Gastrocnemius medialis (tissue), 4 donors: ENCODE measurements at regions not wholly inside any gene's neighbourhood (a gene's known extent, or its start where the extent isn't known, plus 50 kb on each side); places are given as distances from the start of the nearest gene placed in this dataset.
A peak's percentile ranks its signal among the peaks of the same experiment; 100 is the strongest.

Source experiments
- ATAC-seq, 2 donors: fragments of 150-250 bp; one replicate each; pipeline ENCODE4 v1.9.1; 2016
- DNase-seq, 2 donors: peaks; one replicate each; pipeline ENCODE4 v3.0.0-alpha.2; 2019
- H3K27ac ChIP-seq, 4 donors: fragments of 200-600 bp; sonication (generic); 1 replicate in 1 of 4; 2 replicates in 3 of 4; pipeline ENCODE4 v1.5.1; 2016 to 2018; ENCODE audit warnings: mild to moderate bottlenecking in 2 of 4, moderate library complexity in 1 of 4
- H3K27me3 ChIP-seq, 3 donors: fragments of 200-600 bp; sonication (generic) in 2 of 3; 1 replicate in 1 of 3; 2 replicates in 2 of 3; pipeline versions ENCODE4 v1.5.1 to v1.6.0; 2016 to 2019; ENCODE audit warnings: mild to moderate bottlenecking in 1 of 3, moderate library complexity in 1 of 3
- H3K36me3 ChIP-seq, 2 donors: fragments of 200-600 bp; sonication (generic) in 1 of 2; one replicate each; pipeline ENCODE4 v1.5.1; 2017 to 2018
- H3K4me1 ChIP-seq, 2 donors: fragments of 200-600 bp; sonication (generic) in 1 of 2; one replicate each; pipeline ENCODE4 v1.5.1; 2016 to 2017; ENCODE audit warnings: mild to moderate bottlenecking in 2 of 2
- H3K4me3 ChIP-seq, 4 donors: fragments of 200-600 bp; sonication (generic) in 3 of 4; 1 replicate in 1 of 4; 2 replicates in 3 of 4; pipeline ENCODE4 v1.5.1; 2016 to 2019; ENCODE audit warnings: mild to moderate bottlenecking in 2 of 4
- H3K9me3 ChIP-seq, 3 donors: fragments of 200-600 bp; sonication (generic) in 2 of 3; 1 replicate in 1 of 3; 2 replicates in 2 of 3; pipeline ENCODE4 v1.5.1; 2016 to 2019
- POLR2A ChIP-seq, 2 donors: fragments of 450-650 bp; IDR thresholded peaks; one replicate each; pipeline ENCODE4 v1.6.1; 2017; ENCODE audit warnings: antibody characterized with exemption in 2 of 2, mild to moderate bottlenecking in 2 of 2, moderate library complexity in 2 of 2
- in situ Hi-C, 4 donors: fragments of 200-750 bp; cut with MboI; loops; one replicate each; pipeline versions ENCODE4 v1.15.0 to v1.8.0; 2017; ENCODE audit warnings: low sequenced_read_pairs in 4 of 4
- intact Hi-C: fragments of 100-400 bp; cut with DNase I; formaldehyde crosslinking; loops from one replicate; pipeline ENCODE4 v1.15.1; 2023; ENCODE audit warnings: low total_unique reads
- TF ChIP-seq, protein P1 (sequence below), 5 experiments: fragments of 450-650 bp in 3 of 5; fragments of 200-600 bp in 2 of 5; sonication (generic) in 2 of 5; IDR thresholded peaks in 4 of 5; conservative IDR thresholded peaks in 1 of 5; 1 replicate in 4 of 5; 2 replicates in 1 of 5; pipeline ENCODE4 v1.5.1; 2016 to 2019; ENCODE audit warnings: antibody characterized with exemption in 5 of 5, mild to moderate bottlenecking in 3 of 5, moderate library complexity in 3 of 5

DNA sequence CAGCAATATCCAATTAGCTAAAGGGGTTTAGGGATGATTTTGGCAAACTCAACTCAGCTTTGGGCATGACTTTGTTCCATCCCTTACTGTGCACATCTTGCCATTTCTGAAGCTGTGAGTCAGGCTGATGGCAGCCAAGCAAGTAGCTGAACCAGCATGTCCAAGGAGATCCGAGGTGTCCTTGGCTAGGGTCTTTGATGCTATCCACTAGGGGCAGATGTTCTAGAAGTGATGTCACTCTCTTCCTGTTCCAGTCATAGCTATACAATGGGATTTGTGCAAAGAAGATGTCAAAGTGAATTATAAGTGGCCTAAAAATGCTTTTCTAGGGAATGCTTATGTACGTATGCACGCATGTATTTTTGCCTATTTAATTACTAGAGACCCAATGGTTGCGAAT, 160.8 kb upstream of the PAPPA start:
- Histone ChIP-seq H3K4me1 (peaks cover 0 to 6% of the 10 kb centered on the region in 2 donors), H3K9me3 (no peaks in the 10 kb centered on the region), H3K4me3 (no peak overlapping the region), H3K27ac (no peak overlapping the region), H3K27me3 (no peaks in the 10 kb centered on the region), H3K36me3 (no peaks in the 10 kb centered on the region)
- in situ Hi-C loops, result no loop called here
- DNase-seq (no peak), ATAC-seq (no peak)
- intact Hi-C loops, result no loop called here
- TF ChIP-seq, protein P1, sequence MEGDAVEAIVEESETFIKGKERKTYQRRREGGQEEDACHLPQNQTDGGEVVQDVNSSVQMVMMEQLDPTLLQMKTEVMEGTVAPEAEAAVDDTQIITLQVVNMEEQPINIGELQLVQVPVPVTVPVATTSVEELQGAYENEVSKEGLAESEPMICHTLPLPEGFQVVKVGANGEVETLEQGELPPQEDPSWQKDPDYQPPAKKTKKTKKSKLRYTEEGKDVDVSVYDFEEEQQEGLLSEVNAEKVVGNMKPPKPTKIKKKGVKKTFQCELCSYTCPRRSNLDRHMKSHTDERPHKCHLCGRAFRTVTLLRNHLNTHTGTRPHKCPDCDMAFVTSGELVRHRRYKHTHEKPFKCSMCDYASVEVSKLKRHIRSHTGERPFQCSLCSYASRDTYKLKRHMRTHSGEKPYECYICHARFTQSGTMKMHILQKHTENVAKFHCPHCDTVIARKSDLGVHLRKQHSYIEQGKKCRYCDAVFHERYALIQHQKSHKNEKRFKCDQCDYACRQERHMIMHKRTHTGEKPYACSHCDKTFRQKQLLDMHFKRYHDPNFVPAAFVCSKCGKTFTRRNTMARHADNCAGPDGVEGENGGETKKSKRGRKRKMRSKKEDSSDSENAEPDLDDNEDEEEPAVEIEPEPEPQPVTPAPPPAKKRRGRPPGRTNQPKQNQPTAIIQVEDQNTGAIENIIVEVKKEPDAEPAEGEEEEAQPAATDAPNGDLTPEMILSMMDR (IDR thresholded peaks at IDR 0.05 in 4 of 5, conservative IDR thresholded peaks at IDR 0.05 in 1 of 5), result no peak
- TF ChIP-seq POLR2A (IDR thresholded peaks at IDR 0.05), result no peak

GRCh38 chr9:115997923-115998322, 155.7 kb upstream of the PAPPA start:
- Histone ChIP-seq H3K36me3 (no peaks in the 10 kb centered on the region), H3K27me3 (no peaks in the 10 kb centered on the region), H3K9me3 (no peaks in the 10 kb centered on the region), H3K4me3 (no peak overlapping the region), H3K4me1 (peaks cover 17 to 37% of the 10 kb centered on the region in 2 donors), H3K27ac (peak overlapping the region in 2 of 4 donors; percentile 43 to 59)
- peak; percentile 20 to 31 for DNase-seq
- no peak for TF ChIP-seq POLR2A (IDR thresholded peaks at IDR 0.05)
- TF ChIP-seq, protein P1 (IDR thresholded peaks at IDR 0.05 in 4 of 5, conservative IDR thresholded peaks at IDR 0.05 in 1 of 5), result no peak
- in situ Hi-C loops (no loop called here), intact Hi-C loops (loop anchor here (5.0 kb wide), 1 partner anchor 116 kb away; no protein-coding TSS in a partner anchor)
- peak; percentile 52 to 86 for ATAC-seq

DNA sequence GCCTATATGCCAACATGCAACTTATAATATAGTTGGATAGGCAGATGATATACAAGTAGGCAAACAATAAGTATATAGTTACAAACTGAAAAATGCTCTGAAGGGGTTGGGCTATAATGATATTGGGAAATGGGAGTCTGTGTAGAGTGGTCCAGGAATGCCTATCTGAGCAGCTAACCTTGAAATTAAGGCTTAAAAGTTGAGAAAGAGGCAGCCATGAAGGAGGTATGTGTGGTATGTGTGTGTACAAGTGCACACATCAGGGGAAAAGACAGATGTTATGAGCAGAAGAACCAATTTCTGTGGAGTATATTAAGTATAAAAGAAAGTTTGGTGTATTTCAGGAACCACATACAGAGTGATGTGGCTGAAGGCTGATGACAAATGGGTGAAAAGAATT, 154.9 kb upstream of the PAPPA start:
- peak overlapping the region in 2 of 4 donors; percentile 43 to 59 for H3K27ac ChIP-seq
- intact Hi-C loops, result loop anchor here (5.0 kb wide), 1 partner anchor 116 kb away; no protein-coding TSS in a partner anchor

DNA sequence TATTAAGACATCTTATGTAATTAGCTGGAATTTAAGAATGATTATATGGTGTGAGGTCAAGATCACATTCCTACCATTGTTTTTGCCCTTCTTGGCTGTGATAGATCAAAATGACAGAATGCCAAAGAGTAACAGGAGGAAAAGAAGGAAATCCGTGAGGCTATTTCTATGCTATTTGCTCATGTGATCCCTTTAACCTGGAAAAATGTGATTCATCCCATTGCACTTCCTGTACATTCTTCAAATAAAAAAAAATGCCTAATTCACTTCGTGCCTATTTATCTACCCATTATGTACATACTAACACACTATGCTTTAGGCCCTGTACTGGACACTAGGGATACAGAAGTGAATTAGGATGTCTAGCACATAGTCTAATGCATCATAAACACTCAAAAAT, 154.1 kb upstream of the PAPPA start:
- ATAC-seq, result no peak
- Histone ChIP-seq H3K27ac (no peak overlapping the region), H3K36me3 (no peaks in the 10 kb centered on the region), H3K9me3 (no peaks in the 10 kb centered on the region), H3K4me1 (peaks cover 18 to 38% of the 10 kb centered on the region in 2 donors), H3K27me3 (no peaks in the 10 kb centered on the region), H3K4me3 (no peak overlapping the region)
- TF ChIP-seq, protein P1 (IDR thresholded peaks at IDR 0.05 in 4 of 5, conservative IDR thresholded peaks at IDR 0.05 in 1 of 5), result no peak
- no peak for TF ChIP-seq POLR2A (IDR thresholded peaks at IDR 0.05)
- in situ Hi-C loops (no loop called here), intact Hi-C loops (loop anchor here (5.0 kb wide), 1 partner anchor 117 kb away; no protein-coding TSS in a partner anchor)
- no peak for DNase-seq

More for the DNA sequence above, 154.9 kb upstream of the PAPPA start:
- DNase-seq (no peak), ATAC-seq (no peak)
- H3K4me3 ChIP-seq, result no peak overlapping the region
- no peaks in the 10 kb centered on the region for H3K9me3 ChIP-seq
- in situ Hi-C loops, result no loop called here
- peaks cover 18 to 38% of the 10 kb centered on the region in 2 donors for H3K4me1 ChIP-seq
- no peaks in the 10 kb centered on the region for H3K36me3 ChIP-seq
- no peaks in the 10 kb centered on the region for H3K27me3 ChIP-seq
- TF ChIP-seq, protein P1 (IDR thresholded peaks at IDR 0.05 in 4 of 5, conservative IDR thresholded peaks at IDR 0.05 in 1 of 5), result no peak
- no peak for TF ChIP-seq POLR2A (IDR thresholded peaks at IDR 0.05)
